ENCODE measurements at regions not wholly inside any gene's neighbourhood (a gene's known extent, or its start where the extent isn't known, plus 50 kb on each side); places are given as distances from the start of the nearest gene placed in this dataset.
"Not testable (repeated sequence)": the region's sequence is repeated elsewhere in the genome, so short reads cannot be mapped to it uniquely, and the experiment has no call there.

DNA sequence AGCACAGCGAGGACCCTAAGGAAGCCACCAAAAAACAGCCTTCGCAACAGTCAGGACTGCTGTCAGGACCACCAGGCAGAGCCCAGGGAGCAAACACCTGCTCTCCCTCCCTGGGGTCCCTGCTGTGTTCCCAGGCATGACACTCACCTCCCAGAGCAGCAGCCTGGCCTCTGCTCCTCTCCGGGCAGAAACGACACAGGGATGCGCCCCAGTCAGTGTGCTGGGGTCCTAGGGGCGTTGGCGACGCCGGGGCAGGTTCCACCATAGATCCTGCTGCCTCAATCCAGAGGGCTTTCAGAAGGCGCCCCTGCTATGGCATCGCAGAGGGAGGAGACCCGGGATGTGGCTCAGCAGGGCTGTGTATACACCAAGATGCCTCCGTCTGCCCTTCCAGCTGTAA lies 169.7 kb upstream of the FOXD4L5 start:
- TF ChIP-seq POLR2AphosphoS5, CTCF, POLR2A, EP300 (IDR thresholded peaks at IDR 0.05): not testable (repeated sequence)

Measured in gastroesophageal sphincter (tissue), 3 donors.